Spleen (tissue), 11 donors: ENCODE measurements at regions not wholly inside any gene's neighbourhood (a gene's known extent, or its start where the extent isn't known, plus 50 kb on each side); places are given as distances from the start of the nearest gene placed in this dataset.

ENCODE experiments used
- DNase-seq: peaks from one replicate; pipeline ENCODE4 v3.0.0-alpha.2; 2020
- H3K27ac ChIP-seq, 8 donors: fragments of 200-600 bp; sonication (generic) in 7 of 8; 1 replicate in 4 of 8; 2 replicates in 4 of 8; pipeline versions ENCODE4 v1.5.0 to v1.8.0; 2016 to 2021; ENCODE audit warnings: inconsistent platforms in 4 of 8, mild to moderate bottlenecking in 4 of 8, moderate library complexity in 1 of 8
- H3K27me3 ChIP-seq, 7 donors: fragments of 200-600 bp; sonication (generic) in 6 of 7; replicated peaks in 1 of 7; 1 replicate in 4 of 7; 2 replicates in 3 of 7; pipeline versions ENCODE4 v1.5.0 to v1.8.0; 2016 to 2021; ENCODE audit warnings: inconsistent platforms in 3 of 7, mild to moderate bottlenecking in 1 of 7
- H3K36me3 ChIP-seq, 6 donors: fragments of 200-600 bp; sonication (generic) in 5 of 6; 1 replicate in 4 of 6; 2 replicates in 2 of 6; pipeline versions ENCODE4 v1.5.0 to v1.8.0; 2016 to 2021; ENCODE audit warnings: inconsistent platforms in 2 of 6
- H3K4me1 ChIP-seq, 6 donors: fragments of 200-600 bp; sonication (generic) in 5 of 6; 1 replicate in 3 of 6; 2 replicates in 3 of 6; pipeline versions ENCODE4 v1.5.0 to v1.8.0; 2016 to 2021; ENCODE audit warnings: inconsistent platforms in 3 of 6
- H3K4me3 ChIP-seq, 8 donors: fragments of 200-600 bp; sonication (generic) in 7 of 8; 1 replicate in 4 of 8; 2 replicates in 4 of 8; pipeline versions ENCODE4 v1.5.0 to v1.8.0; 2016 to 2021; ENCODE audit warnings: inconsistent platforms in 4 of 8, mild to moderate bottlenecking in 4 of 8, moderate library complexity in 2 of 8
- H3K9me3 ChIP-seq, 8 donors: fragments of 200-600 bp; sonication (generic) in 7 of 8; 1 replicate in 4 of 8; 2 replicates in 4 of 8; pipeline versions ENCODE4 v1.5.0 to v1.8.0; 2016 to 2021; ENCODE audit warnings: inconsistent platforms in 4 of 8
- POLR2A ChIP-seq, 3 donors: fragments of 450-650 bp; IDR thresholded peaks; one replicate each; pipeline ENCODE4 v1.5.1; 2017; ENCODE audit warnings: antibody characterized with exemption in 3 of 3, mild to moderate bottlenecking in 1 of 3
- POLR2AphosphoS5 ChIP-seq, 3 donors: sonication (generic); formaldehyde crosslinking; IDR thresholded peaks; one replicate each; pipeline ENCODE4 v1.5.1; 2017; ENCODE audit warnings: antibody characterized with exemption in 3 of 3
- WGBS, 5 donors: extraction: QIAGEN DNeasy Blood & Tissue Kit in 3 of 5; methylation state at CpG; one replicate each; pipeline versions ENCODE4 v1.1.5 to v1.1.7; 2013 to 2018; 5-methylcytosine and 5-hydroxymethylcytosine counted together
- intact Hi-C: fragments of 100-400 bp; cut with DNase I; formaldehyde crosslinking; loops from one replicate; pipeline ENCODE4 v1.15.0; 2023; ENCODE audit warnings: low total_unique reads
- TF ChIP-seq, protein P1 (sequence below), 11 experiments: fragments of 200-600 bp in 7 of 11; fragments of 450-650 bp in 4 of 11; sonication (generic) in 4 of 11; IDR thresholded peaks in 8 of 11; conservative IDR thresholded peaks in 3 of 11; 1 replicate in 7 of 11; 2 replicates in 4 of 11; pipeline versions ENCODE4 v1.4.0 to v1.8.0; 2016 to 2021; ENCODE audit warnings: antibody characterized with exemption in 11 of 11, inconsistent platforms in 4 of 11, mild to moderate bottlenecking in 1 of 11
- donor health status: healthy with polysubstance abuse.
- donor health status: DM: no; HTN: no; CAD: no; lungs with moderate emphysema.
- donor health status: DM: no; HTN: no; CAD: no.
- donor health status: Bipolar disorder and iron deficiency.
- donor health status: healthy.
- donor health status: DM: no; HTN: no; CAD: no.
- donor health status: DM: yes; HTN: yes; CAD: no.

DNA sequence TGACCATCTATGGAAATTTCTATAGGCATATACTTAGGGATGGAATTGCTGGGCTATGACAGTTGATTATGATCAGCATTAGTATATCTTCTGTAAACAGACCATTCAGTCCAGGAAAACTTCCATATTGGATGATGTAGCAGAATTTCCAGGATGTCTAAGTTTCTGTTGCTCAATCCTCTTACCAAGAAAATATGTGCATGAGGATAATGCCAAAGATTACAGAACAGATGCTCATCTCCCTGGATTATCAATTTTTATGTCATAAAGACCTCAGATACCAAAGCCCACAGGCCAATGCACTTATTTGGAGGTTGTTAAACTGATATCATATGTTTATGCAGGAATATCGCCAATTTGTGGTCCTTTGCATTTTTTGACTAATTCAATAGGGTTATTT lies 354.4 kb upstream of the FLRT2 start:
- intact Hi-C loops, result no loop called here
- peaks cover 0 to 18% (median 11%) of the 10 kb centered on the region in 8 donors for H3K9me3 ChIP-seq
- TF ChIP-seq, protein P1, sequence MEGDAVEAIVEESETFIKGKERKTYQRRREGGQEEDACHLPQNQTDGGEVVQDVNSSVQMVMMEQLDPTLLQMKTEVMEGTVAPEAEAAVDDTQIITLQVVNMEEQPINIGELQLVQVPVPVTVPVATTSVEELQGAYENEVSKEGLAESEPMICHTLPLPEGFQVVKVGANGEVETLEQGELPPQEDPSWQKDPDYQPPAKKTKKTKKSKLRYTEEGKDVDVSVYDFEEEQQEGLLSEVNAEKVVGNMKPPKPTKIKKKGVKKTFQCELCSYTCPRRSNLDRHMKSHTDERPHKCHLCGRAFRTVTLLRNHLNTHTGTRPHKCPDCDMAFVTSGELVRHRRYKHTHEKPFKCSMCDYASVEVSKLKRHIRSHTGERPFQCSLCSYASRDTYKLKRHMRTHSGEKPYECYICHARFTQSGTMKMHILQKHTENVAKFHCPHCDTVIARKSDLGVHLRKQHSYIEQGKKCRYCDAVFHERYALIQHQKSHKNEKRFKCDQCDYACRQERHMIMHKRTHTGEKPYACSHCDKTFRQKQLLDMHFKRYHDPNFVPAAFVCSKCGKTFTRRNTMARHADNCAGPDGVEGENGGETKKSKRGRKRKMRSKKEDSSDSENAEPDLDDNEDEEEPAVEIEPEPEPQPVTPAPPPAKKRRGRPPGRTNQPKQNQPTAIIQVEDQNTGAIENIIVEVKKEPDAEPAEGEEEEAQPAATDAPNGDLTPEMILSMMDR (IDR thresholded peaks at IDR 0.05 in 8 of 11, conservative IDR thresholded peaks at IDR 0.05 in 3 of 11), result no peak
- TF ChIP-seq POLR2A (IDR thresholded peaks at IDR 0.05) (no peak), POLR2AphosphoS5 (IDR thresholded peaks at IDR 0.05) (no peak)
- no peaks in the 10 kb centered on the region for H3K36me3 ChIP-seq
- H3K27ac ChIP-seq, result no peak overlapping the region
- no peaks in the 10 kb centered on the region for H3K27me3 ChIP-seq
- no peak overlapping the region for H3K4me3 ChIP-seq
- no peaks in the 10 kb centered on the region for H3K4me1 ChIP-seq
- WGBS, 5 donors, result 84 to 100% (median 91%) methylated on average over 1 of the region's 1 CpG
- no peak for DNase-seq

GRCh38 chr14:85178864-85179263 lies 351.1 kb upstream of the FLRT2 start:
- TF ChIP-seq POLR2A (IDR thresholded peaks at IDR 0.05) (no peak), POLR2AphosphoS5 (IDR thresholded peaks at IDR 0.05) (no peak)
- TF ChIP-seq, protein P1 (IDR thresholded peaks at IDR 0.05 in 8 of 11, conservative IDR thresholded peaks at IDR 0.05 in 3 of 11), result no peak
- Histone ChIP-seq H3K4me3 (no peak overlapping the region), H3K4me1 (no peaks in the 10 kb centered on the region), H3K27ac (no peak overlapping the region), H3K27me3 (no peaks in the 10 kb centered on the region), H3K36me3 (no peaks in the 10 kb centered on the region), H3K9me3 (peaks cover 0 to 18% (median 11%) of the 10 kb centered on the region in 8 donors)
- DNase-seq, result no peak
- WGBS, 5 donors, result 77 to 85% (median 83%) methylated on average over 2 of the region's 2 CpGs
- intact Hi-C loops, result no loop called here

GRCh38 chr14:85180876-85181275 lies 349.1 kb upstream of the FLRT2 start:
- Histone ChIP-seq H3K36me3 (no peaks in the 10 kb centered on the region), H3K4me1 (no peaks in the 10 kb centered on the region), H3K4me3 (no peak overlapping the region), H3K9me3 (peaks cover 0 to 18% (median 11%) of the 10 kb centered on the region in 8 donors), H3K27me3 (no peaks in the 10 kb centered on the region), H3K27ac (no peak overlapping the region)
- no peak for TF ChIP-seq POLR2AphosphoS5 (IDR thresholded peaks at IDR 0.05)
- TF ChIP-seq POLR2A (IDR thresholded peaks at IDR 0.05), result no peak
- TF ChIP-seq, protein P1 (IDR thresholded peaks at IDR 0.05 in 8 of 11, conservative IDR thresholded peaks at IDR 0.05 in 3 of 11), result no peak
- intact Hi-C loops, result no loop called here
- DNase-seq, result no peak
- 67 to 88% (median 83%) methylated on average over 1 of the region's 1 CpG for WGBS, 5 donors

DNA sequence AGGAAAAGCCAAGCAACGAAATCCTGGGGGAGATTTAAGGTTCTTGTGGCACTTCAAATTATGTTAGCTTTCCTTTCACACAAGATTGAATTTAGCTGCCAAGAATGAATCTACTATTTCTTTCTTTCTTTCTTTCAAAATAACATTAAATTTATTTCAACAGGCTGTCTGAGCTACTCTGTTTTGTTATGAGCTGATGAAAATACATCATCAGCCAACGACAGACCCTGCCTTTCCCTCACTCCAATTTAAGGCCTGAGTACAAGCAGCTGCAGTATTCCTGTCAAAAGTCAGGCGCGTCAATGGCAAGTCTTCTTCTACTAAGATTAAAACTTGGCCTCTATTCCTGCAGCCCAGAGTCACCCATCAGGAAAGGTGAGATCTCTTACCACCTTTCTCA lies 347.7 kb upstream of the FLRT2 start:
- no peaks in the 10 kb centered on the region for H3K4me1 ChIP-seq
- H3K4me3 ChIP-seq, result no peak overlapping the region
- 72 to 86% (median 75%) methylated on average over 4 of the region's 4 CpGs for WGBS, 5 donors
- no peaks in the 10 kb centered on the region for H3K36me3 ChIP-seq
- TF ChIP-seq POLR2A (IDR thresholded peaks at IDR 0.05), result no peak
- TF ChIP-seq POLR2AphosphoS5 (IDR thresholded peaks at IDR 0.05), result no peak
- TF ChIP-seq, protein P1 (IDR thresholded peaks at IDR 0.05 in 8 of 11, conservative IDR thresholded peaks at IDR 0.05 in 3 of 11), result no peak
- no peak for DNase-seq
- intact Hi-C loops, result no loop called here
- no peak overlapping the region for H3K27ac ChIP-seq
- H3K9me3 ChIP-seq, result peaks cover 0 to 18% (median 11%) of the 10 kb centered on the region in 8 donors
- H3K27me3 ChIP-seq, result no peaks in the 10 kb centered on the region
